Urothelium cell line (cell line): ENCODE measurements at regions not wholly inside any gene's neighbourhood (a gene's known extent, or its start where the extent isn't known, plus 50 kb on each side); places are given as distances from the start of the nearest gene placed in this dataset.
"Not testable (repeated sequence)": the region's sequence is repeated elsewhere in the genome, so short reads cannot be mapped to it uniquely, and the experiment has no call there.

Source experiments
- DNase-seq: peaks from one replicate; pipeline ENCODE4 v3.0.0; 2011; ENCODE audit warnings: low spot score, mixed read lengths
- FAIRE-seq: peaks from 2 replicates; lab custom pipeline; 2011; peaks lifted over from hg19 to GRCh38; lab: Jason Lieb, UNC

DNA sequence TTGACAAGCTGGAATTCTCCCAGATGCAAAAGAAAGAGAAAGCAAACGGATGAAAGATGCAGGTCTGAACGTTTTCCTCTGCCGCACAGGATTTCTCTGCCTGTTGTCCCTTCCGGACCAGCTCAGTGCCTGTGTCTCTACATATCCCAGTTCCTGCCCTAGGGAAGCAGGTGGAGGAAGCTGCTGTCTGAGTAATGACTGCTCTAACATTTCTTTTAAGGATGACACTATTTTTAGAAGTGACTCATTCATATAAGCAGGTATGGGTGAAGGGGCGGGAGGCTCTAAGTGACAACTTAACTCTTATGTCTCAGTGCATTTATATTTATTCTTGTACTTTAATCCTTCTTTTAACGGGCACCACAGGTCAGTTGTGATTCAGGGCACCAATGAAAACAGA lies 128.8 kb downstream of the SLC24A2 start:
- peak; percentile 38 for DNase-seq
- no peak for FAIRE-seq

DNA sequence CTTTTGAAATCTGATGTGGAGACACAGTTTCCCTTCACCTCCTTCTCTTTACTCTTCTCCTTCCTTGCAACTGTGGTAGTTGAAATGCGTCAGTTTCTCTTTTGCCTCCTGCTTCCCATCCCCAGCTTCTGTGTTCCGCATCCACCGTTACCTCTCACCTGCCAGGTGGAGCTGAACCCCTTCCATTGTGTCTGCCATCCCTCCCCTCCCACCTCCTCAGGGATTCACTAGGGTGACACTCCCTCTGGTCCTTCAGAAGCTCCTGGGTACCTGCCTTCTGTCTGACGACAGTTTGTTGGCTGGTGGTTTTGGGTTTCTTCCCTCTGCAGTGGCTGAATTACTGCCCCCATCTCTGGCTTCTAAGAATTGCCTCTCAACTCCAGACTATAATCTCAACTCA lies 132.1 kb downstream of the SLC24A2 start:
- DNase-seq = no peak
- FAIRE-seq = no peak

- FAIRE-seq (no peak), DNase-seq (no peak)
Measured at GRCh38 chr9:19651681-19652080, 137.2 kb downstream of the SLC24A2 start.

GRCh38 chr9:19650312-19650711 lies 138.5 kb downstream of the SLC24A2 start:
- no peak for FAIRE-seq

DNA sequence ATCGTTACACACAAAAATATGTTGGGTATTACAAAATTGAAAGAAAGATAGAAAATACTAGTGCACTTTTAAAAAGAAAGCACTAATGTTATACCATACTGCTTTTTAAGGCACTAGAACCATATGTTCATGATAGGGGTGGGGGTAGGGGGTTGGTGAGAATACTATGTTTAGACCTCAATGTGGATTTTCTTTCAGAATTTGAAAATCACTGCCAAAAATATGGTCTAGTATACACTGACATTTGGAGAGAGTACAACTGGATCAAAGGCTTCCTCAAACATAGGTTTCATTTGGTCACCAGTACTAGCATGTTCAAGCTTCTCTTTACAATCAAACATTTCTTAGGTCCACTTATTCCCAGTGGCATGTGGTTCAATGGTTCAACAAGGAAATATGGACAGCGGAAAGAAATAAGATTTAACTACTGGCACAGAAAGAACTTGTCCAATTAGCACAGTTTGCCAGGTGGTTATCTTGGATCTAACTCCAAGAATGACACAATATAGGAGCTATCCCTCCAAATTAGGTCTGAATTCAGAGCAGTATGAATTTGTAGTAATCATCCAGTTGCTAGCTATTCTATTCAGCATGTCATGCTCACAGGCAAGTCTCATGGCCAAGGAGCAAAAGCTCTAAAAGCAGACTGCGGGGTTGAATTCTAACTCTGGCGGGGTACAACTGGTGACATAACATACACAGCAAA lies 139.3 kb downstream of the SLC24A2 start:
- DNase-seq (no peak), FAIRE-seq (no peak)

More at GRCh38 chr9:19650312-19650711, 138.5 kb downstream of the SLC24A2 start:
- DNase-seq = no peak

DNA sequence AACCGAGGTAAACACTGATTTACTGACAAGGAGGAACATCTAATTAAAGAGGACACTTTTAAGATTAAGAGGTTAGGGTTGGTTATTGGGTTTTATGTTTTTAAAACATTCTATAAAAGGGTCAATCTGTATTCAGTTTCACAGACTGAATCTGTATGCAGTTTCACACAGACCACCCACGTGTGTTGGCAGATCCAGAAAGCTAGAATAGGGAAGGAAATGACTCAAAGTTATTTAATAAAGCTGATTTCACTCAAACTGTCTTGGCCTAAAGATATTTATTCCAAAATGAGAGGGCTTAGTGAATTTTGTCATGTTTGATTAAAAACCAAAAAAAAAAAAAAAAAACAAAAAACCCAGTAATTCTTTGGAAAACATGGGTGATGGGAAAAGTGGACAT lies 140.2 kb downstream of the SLC24A2 start:
- FAIRE-seq (no peak), DNase-seq (no peak)

GRCh38 chr9:19643875-19644274 lies 145.0 kb downstream of the SLC24A2 start:
- FAIRE-seq = no peak
- no peak for DNase-seq

GRCh38 chr9:19642256-19642655 lies 146.6 kb downstream of the SLC24A2 start:
- no peak for DNase-seq
- no peak for FAIRE-seq

DNA sequence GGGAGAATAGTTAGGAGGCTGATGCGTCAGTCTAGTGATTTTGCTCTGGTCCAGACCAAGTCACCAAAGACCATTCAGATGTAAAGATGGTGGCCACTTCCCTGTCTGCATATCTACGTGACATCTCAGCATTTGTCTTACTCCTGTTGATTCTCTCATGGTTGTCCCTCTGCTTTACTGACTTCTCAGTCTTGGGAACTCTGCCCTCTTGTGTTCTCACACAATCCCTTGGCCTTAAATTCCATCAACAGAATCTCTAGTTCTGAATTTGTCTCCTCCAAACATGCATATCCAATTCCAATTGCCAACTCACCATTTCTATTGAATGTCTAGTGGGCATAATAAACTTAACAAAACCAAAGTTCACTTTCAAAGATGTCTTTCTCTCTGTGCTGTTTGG lies 147.8 kb downstream of the SLC24A2 start:
- DNase-seq = no peak
- no peak for FAIRE-seq

- no peak for DNase-seq
- no peak for FAIRE-seq
Measured at GRCh38 chr9:19640014-19640413, 148.8 kb downstream of the SLC24A2 start.

GRCh38 chr9:19637084-19637483 lies 151.8 kb downstream of the SLC24A2 start:
- FAIRE-seq (no peak), DNase-seq (no peak)

GRCh38 chr9:19634881-19635280 lies 154.0 kb downstream of the SLC24A2 start:
- FAIRE-seq (no peak), DNase-seq (no peak)

DNA sequence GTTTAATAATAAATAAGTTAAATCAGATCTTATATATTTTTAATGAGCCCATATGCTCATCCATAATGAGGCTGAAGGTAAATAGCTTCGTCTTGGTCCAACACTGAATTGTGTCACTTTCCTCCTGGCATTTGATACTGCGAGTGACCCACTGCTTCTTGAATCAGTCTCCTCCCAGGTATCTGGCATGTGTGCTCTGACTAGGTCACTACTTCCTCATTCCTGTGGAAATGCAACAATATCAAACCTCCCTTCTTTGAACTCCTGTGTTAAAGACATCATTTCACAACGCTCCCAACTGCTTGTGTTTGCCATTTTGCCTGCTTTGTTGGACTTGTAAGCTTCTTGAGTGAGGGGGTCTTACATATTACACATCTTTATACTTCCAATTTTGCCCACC lies 157.7 kb downstream of the SLC24A2 start:
- FAIRE-seq (no peak), DNase-seq (no peak)

- no peak for FAIRE-seq
Measured at GRCh38 chr9:19630760-19631159, 158.1 kb downstream of the SLC24A2 start.

DNA sequence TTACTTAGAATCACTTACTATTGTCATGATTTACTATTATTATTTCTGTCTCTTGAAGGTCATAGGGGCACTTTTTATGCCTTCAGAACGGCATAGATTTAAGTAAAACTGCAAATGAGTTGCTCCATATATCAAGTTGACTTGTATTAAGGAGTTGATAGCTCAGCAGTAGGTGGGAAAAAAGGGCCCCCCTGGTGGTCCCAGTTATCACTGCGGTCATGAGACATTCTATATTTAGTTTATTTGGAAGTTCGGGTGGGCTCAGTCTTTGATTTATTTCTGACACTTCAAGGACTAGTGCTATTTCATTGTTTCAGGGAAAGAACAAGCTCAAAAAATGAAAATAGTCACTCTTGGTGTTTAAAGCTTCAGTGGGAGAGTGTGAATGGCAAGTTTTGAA lies 159.3 kb downstream of the SLC24A2 start:
- FAIRE-seq = no peak
- DNase-seq = no peak

More at GRCh38 chr9:19630760-19631159, 158.1 kb downstream of the SLC24A2 start:
- no peak for DNase-seq

- FAIRE-seq, DNase-seq: not testable (repeated sequence)
Measured at GRCh38 chr9:19625426-19625825, 163.4 kb downstream of the SLC24A2 start.

GRCh38 chr9:19624519-19624918 lies 164.3 kb downstream of the SLC24A2 start:
- FAIRE-seq = no peak

GRCh38 chr9:19623941-19624340 lies 164.9 kb downstream of the SLC24A2 start:
- DNase-seq (no peak), FAIRE-seq (no peak)

More at GRCh38 chr9:19624519-19624918, 164.3 kb downstream of the SLC24A2 start:
- no peak for DNase-seq

DNA sequence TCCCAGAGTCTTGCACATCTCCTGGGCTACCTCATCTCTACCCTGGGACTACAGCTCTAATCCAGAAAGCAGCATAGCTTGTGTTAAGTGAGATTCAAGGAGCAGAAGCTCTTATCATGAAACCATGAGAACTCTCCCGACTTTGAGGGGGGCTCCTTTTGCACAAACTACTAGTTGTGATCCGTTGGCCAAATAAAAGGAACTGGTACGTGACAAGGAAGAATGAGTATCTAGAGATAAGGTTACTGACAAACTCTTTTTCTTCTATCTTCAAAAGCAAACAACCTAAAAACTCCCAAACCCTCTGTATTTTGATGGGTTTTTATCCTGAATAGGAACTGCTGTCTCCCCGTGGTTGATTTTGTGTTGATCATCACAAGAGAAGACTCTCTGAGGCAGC lies 168.5 kb downstream of the SLC24A2 start:
- no peak for DNase-seq
- FAIRE-seq = no peak

- no peak for FAIRE-seq
- no peak for DNase-seq
Measured at GRCh38 chr9:19619221-19619620, 169.6 kb downstream of the SLC24A2 start.

- FAIRE-seq (no peak), DNase-seq (no peak)
Measured at GRCh38 chr9:19618816-19619215, 170.0 kb downstream of the SLC24A2 start.

DNA sequence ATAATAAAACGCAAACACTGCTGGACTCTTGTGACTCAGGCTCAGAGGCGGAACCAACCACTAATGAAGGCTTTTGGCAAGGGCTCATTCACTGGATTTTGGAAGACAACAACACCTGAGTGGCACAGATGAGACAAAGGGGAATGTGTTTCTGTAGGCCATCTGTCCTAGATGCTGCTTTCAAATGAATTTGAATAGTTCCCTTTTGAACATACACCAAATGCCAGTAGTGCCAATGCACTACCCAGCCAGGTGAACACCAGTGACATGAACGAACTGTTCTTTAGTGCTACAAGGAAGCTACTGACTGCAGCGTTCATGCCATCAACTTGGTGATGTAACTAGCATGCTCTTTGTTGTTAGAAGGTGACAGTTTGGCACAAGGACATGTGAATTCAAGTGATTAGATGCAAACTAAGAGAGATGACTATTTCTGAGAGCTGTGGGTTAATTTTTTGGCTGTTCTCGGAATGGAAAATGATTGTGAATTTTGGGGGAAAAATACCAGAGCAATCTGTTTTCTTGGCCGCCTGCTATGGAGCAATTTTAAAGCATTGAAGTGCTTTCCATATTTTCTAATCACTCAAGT lies 173.7 kb downstream of the SLC24A2 start:
- no peak for FAIRE-seq

GRCh38 chr9:19614294-19614693 lies 174.5 kb downstream of the SLC24A2 start:
- FAIRE-seq (no peak), DNase-seq (no peak)

More for the DNA sequence above, 173.7 kb downstream of the SLC24A2 start:
- DNase-seq = no peak
